OCI-LY3 (cell line): ENCODE measurements at regions not wholly inside any gene's neighbourhood (a gene's known extent, or its start where the extent isn't known, plus 50 kb on each side); places are given as distances from the start of the nearest gene placed in this dataset.

Experiments used
- H2AFZ ChIP-seq: fragments of 200-600, 300-600 bp; shearing (Covaris generic); 2 replicates; pipeline ENCODE4 v1.6.0; 2014; ENCODE audit warnings: antibody characterized with exemption, low read depth, low read length
- H3K27ac ChIP-seq: fragments of 200-600, 300-600 bp; sonication (generic); 2 replicates; pipeline ENCODE4 v1.5.1; 2014; ENCODE audit warnings: mild to moderate bottlenecking, low read length, moderate library complexity, mixed read lengths
- H3K27me3 ChIP-seq: fragments of 200-600, 300-600 bp; sonication (generic); 2 replicates; pipeline ENCODE4 v1.6.1; 2014; ENCODE audit warnings: low read depth, low read length, mixed read lengths
- H3K36me3 ChIP-seq: fragments of 200-600, 300-600 bp; sonication (generic); replicated peaks from 2 replicates; pipeline ENCODE3; 2014; ENCODE audit warnings: low read depth, low read length, mixed read lengths
- H3K4me1 ChIP-seq: fragments of 300-600, 200-600 bp; sonication (generic); 2 replicates; pipeline ENCODE4 v1.6.1; 2014; ENCODE audit warnings: low read length, mixed read lengths
- H3K4me2 ChIP-seq: fragments of 200-600, 300-600 bp; sonication (generic); 2 replicates; pipeline ENCODE4 v1.6.1; 2014; ENCODE audit warnings: low read length, mixed read lengths
- H3K4me3 ChIP-seq: fragments of 300-600, 200-600 bp; sonication (generic); 2 replicates; pipeline ENCODE4 v1.5.1; 2014; ENCODE audit warnings: antibody characterized with exemption, mild to moderate bottlenecking, low read length, moderate library complexity
- H3K79me2 ChIP-seq: fragments of 300-600, 200-600 bp; shearing (Covaris generic); 2 replicates; pipeline ENCODE4 v1.6.1; 2014; ENCODE audit warnings: mild to moderate bottlenecking, low read length, mixed read lengths
- H3K9ac ChIP-seq: fragments of 300-600, 200-600 bp; shearing (Covaris generic); 2 replicates; pipeline ENCODE4 v1.6.0; 2014; ENCODE audit warnings: mild to moderate bottlenecking, low read length, moderate library complexity
- H3K9me3 ChIP-seq: fragments of 200-600, 300-600 bp; shearing (Covaris generic); 2 replicates; pipeline ENCODE4 v1.6.1; 2014; ENCODE audit warnings: low read length, mixed read lengths; ENCODE audit not compliant: insufficient read depth
- H4K20me1 ChIP-seq: fragments of 200-600, 300-600 bp; sonication (generic); 2 replicates; pipeline ENCODE4 v1.6.1; 2016; ENCODE audit warnings: low read length, mixed read lengths; ENCODE audit not compliant: insufficient read depth
- CTCF ChIP-seq: fragments of 200-600, 300-600 bp; sonication (generic); IDR thresholded peaks from 2 replicates; pipeline ENCODE4 v1.5.1; 2014; ENCODE audit warnings: antibody characterized with exemption, low read length, low read depth
- EZH2phosphoT487 ChIP-seq: fragments of 200-600 bp; shearing (Covaris generic); IDR thresholded peaks from 2 replicates; pipeline ENCODE4 v1.6.1; 2018; ENCODE audit warnings: antibody characterized with exemption, mixed run types, low read depth

DNA sequence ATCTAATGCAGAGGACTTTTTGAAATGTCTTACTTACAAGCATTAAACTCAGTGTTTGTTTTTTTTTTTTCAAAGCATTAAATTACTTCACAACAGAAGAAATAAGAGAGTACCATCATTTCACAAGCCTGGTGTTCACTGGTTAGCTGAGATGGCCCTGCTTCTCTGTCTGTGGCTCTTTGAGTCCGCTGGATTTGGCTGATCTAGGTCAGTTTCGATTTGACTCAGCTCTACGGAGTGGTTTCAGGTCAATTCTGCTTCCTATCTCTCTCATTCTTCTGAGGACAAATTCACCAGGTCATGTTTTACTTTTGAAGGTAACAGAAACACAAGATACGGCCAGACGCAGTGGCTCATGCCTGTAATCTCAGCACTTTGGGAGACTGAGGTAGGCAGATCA lies 1066.1 kb downstream of the FLRT2 start:
- no peaks in the 10 kb centered on the region for H3K36me3 ChIP-seq
- no peaks in the 10 kb centered on the region for H3K27me3 ChIP-seq
- TF ChIP-seq CTCF (no peak), EZH2phosphoT487 (no peak)
- no peak overlapping the region for H2AFZ ChIP-seq
- no peak overlapping the region for H3K9ac ChIP-seq
- H3K4me1 ChIP-seq = peaks cover 5% of the 10 kb centered on the region; the same call in 1 of the 2 replicates
- H3K4me3 ChIP-seq = no peak overlapping the region
- no peaks in the 10 kb centered on the region for H3K79me2 ChIP-seq
- H3K4me2 ChIP-seq = peak overlapping the region; percentile 4; the same call in 1 of the 2 replicates
- no peaks in the 10 kb centered on the region for H4K20me1 ChIP-seq
- no peak overlapping the region for H3K27ac ChIP-seq
- no peaks in the 10 kb centered on the region for H3K9me3 ChIP-seq

GRCh38 chr14:86575141-86575540 lies 1045.2 kb downstream of the FLRT2 start:
- no peaks in the 10 kb centered on the region for H3K27me3 ChIP-seq
- H3K36me3 ChIP-seq = no peaks in the 10 kb centered on the region
- no peak overlapping the region for H3K9ac ChIP-seq
- no peak overlapping the region for H3K4me3 ChIP-seq
- H2AFZ ChIP-seq = no peak overlapping the region
- H3K79me2 ChIP-seq = no peaks in the 10 kb centered on the region
- H3K4me1 ChIP-seq = peaks cover 5% of the 10 kb centered on the region
- H3K27ac ChIP-seq = no peak overlapping the region
- H3K9me3 ChIP-seq = no peaks in the 10 kb centered on the region
- H4K20me1 ChIP-seq = no peaks in the 10 kb centered on the region
- H3K4me2 ChIP-seq = no peak overlapping the region
- TF ChIP-seq CTCF = no peak
- no peak for TF ChIP-seq EZH2phosphoT487

DNA sequence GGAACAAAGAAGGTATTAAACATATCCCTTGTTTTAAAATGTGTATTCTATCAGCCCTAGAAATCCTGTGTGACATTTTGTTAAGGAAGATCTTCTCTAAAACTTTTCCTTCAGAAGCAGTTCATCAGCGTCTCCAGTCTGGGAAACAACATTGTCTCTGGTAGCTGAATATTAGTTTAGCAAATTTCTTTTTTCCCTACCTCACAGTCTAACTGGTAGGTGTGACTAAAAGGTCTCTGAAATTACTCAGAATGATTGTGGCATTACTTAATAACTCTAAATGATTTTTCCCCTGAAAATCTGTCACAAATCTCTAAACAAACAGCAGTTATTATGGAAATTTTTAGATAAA lies 1044.8 kb downstream of the FLRT2 start:
- Histone ChIP-seq H3K36me3 (no peaks in the 10 kb centered on the region), H3K9me3 (no peaks in the 10 kb centered on the region), H3K79me2 (no peaks in the 10 kb centered on the region), H3K4me3 (no peak overlapping the region), H3K27ac (no peak overlapping the region), H3K9ac (no peak overlapping the region), H3K4me2 (no peak overlapping the region), H2AFZ (no peak overlapping the region), H3K27me3 (no peaks in the 10 kb centered on the region), H4K20me1 (no peaks in the 10 kb centered on the region), H3K4me1 (peaks cover 2% of the 10 kb centered on the region)
- TF ChIP-seq EZH2phosphoT487 (no peak), CTCF (no peak)

DNA sequence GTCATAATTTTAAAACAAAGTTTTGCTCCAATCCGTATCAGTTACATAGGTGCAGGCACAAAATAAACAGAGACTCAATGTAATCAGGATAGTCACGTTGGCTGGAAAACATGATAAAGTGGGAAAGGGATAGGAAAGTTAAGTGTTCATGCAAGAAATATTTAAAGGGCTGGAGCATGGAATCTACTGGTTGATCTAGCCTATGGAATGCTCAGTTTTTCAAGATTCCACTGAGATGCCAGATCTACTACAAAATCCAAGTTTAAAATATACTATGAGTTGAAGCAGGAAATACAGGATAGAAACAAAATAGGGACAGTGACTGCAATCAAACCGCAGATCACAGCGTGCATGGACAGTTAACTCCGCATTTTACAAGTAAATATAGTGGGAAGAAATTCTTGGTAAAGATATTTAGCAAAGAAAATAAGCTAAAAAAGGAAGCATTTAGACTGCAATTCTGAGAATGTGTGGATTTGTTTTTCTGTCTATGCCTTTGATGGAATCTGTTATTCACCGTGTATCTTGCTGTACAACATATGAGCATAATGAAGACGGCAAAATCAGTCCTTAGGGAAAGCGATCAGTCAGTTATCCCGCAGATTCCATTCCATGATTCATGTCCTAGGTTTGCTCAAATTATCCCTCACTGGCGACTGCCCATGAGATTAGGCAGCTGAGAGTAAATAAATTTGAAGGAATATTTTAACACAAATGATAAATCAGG lies 1044.3 kb downstream of the FLRT2 start:
- Histone ChIP-seq H3K9ac (no peak overlapping the region), H3K79me2 (no peaks in the 10 kb centered on the region), H4K20me1 (no peaks in the 10 kb centered on the region), H2AFZ (no peak overlapping the region), H3K9me3 (no peaks in the 10 kb centered on the region), H3K4me2 (no peak overlapping the region), H3K27ac (no peak overlapping the region), H3K4me3 (no peak overlapping the region), H3K36me3 (no peaks in the 10 kb centered on the region), H3K4me1 (no peaks in the 10 kb centered on the region), H3K27me3 (no peaks in the 10 kb centered on the region)
- TF ChIP-seq EZH2phosphoT487 (no peak), CTCF (no peak)
